SK-N-SH (cell line): ENCODE measurements at regions not wholly inside any gene's neighbourhood (a gene's known extent, or its start where the extent isn't known, plus 50 kb on each side); places are given as distances from the start of the nearest gene placed in this dataset.

ENCODE experiments used
- CHD2 ChIP-seq: fragments of 150-350 bp; IDR thresholded peaks from 2 replicates; pipeline ENCODE4 v1.6.1; 2018; ENCODE audit warnings: low read length; ENCODE audit not compliant: partially characterized antibody
- CTCF ChIP-seq: fragments of 200-600 bp; sonication (generic); IDR thresholded peaks from 2 replicates; pipeline ENCODE4 v1.6.1; 2017; ENCODE audit warnings: antibody characterized with exemption, mild to moderate bottlenecking, moderate library complexity
- ELF1 ChIP-seq: IDR thresholded peaks from 2 replicates; pipeline ENCODE4 v1.4.0; 2012
- EP300 ChIP-seq, 2 experiments: IDR thresholded peaks; 2 replicates each; pipeline versions ENCODE4 v1.4.0 to v1.6.1; 2012; ENCODE audit warnings: borderline replicate concordance in 1 of 2, low read depth in 1 of 2, low read length in 1 of 2
- EZH2phosphoT487 ChIP-seq: fragments of 200-600 bp; sonication (generic); IDR thresholded peaks from 2 replicates; pipeline ENCODE4 v1.6.1; 2017; ENCODE audit warnings: low read depth, mixed run types, mild to moderate bottlenecking, antibody characterized with exemption, moderate library complexity, borderline replicate concordance
- FOXM1 ChIP-seq: IDR thresholded peaks from 2 replicates; pipeline ENCODE4 v1.4.0; 2012; ENCODE audit warnings: low read depth, mild to moderate bottlenecking
- GATA2 ChIP-seq: sonication (generic); formaldehyde crosslinking; IDR thresholded peaks from 2 replicates; pipeline ENCODE4 v1.5.0; 2020; ENCODE audit warnings: mild to moderate bottlenecking, missing genetic modification reagents
- NFIC ChIP-seq: IDR thresholded peaks from 2 replicates; pipeline ENCODE4 v1.4.0; 2012; ENCODE audit warnings: borderline replicate concordance
- POLR2AphosphoS5 ChIP-seq: IDR thresholded peaks from 2 replicates; pipeline ENCODE4 v1.6.1; 2012; ENCODE audit warnings: low read depth, low read length
- RCOR1 ChIP-seq: fragments of 150-350 bp; IDR thresholded peaks from 2 replicates; pipeline ENCODE4 v1.6.1; 2017; ENCODE audit warnings: antibody characterized with exemption, low read length
- RFX5 ChIP-seq: IDR thresholded peaks from 2 replicates; pipeline ENCODE4 v1.6.1; 2012; ENCODE audit warnings: mild to moderate bottlenecking, improper control_type of control experiment, low read length
- SMC3 ChIP-seq: IDR thresholded peaks from 2 replicates; pipeline ENCODE4 v1.6.1; 2012; ENCODE audit warnings: low read depth, low read length, improper control_type of control experiment
- TAF1 ChIP-seq: IDR thresholded peaks from 2 replicates; pipeline ENCODE4 v1.6.1; 2012; ENCODE audit warnings: low read depth, mild to moderate bottlenecking, low read length, moderate library complexity, borderline replicate concordance
- TCF12 ChIP-seq: IDR thresholded peaks from 2 replicates; pipeline ENCODE4 v1.4.0; 2012

- TF ChIP-seq NFIC (no peak), CTCF (no peak), EP300 (IDR thresholded peaks at IDR 0.05; ENCODE audit: borderline replicate concordance in 1 of 2, low read depth in 1 of 2, low read length in 1 of 2) (peak in 1 of 2 experiments; percentile 85; a peak in 2 of 4 replicates), EZH2phosphoT487 (no peak), TCF12 (peak; percentile 71), ELF1 (no peak), GATA2 (CRISPR knock-in tag) (peak; percentile 50; the same call in 1 of the 2 replicates), FOXM1 (no peak), RCOR1 (peak; percentile 94), TAF1 (no peak), POLR2AphosphoS5 (no peak), RFX5 (no peak), SMC3 (no peak), CHD2 (no peak)
These were observed 134.1 kb upstream of the HS3ST3A1 start for GRCh38 chr17:13735861-13736260.
